Dedifferentiated amniotic fluid mesenchymal stem cell (primary cell): ENCODE measurements at regions not wholly inside any gene's neighbourhood (a gene's known extent, or its start where the extent isn't known, plus 50 kb on each side); places are given as distances from the start of the nearest gene placed in this dataset.

Experiments used
- DNase-seq: peaks from one replicate; pipeline ENCODE4 v3.0.0-alpha.2; 2016; ENCODE audit errors: extremely low spot score

GRCh38 chr5:164679461-164679860 lies 1174.0 kb downstream of the MAT2B start:
- no peak for DNase-seq

- DNase-seq: no peak
Measured at GRCh38 chr5:164680216-164680615, 1174.8 kb downstream of the MAT2B start.

- DNase-seq: no peak
Measured at GRCh38 chr5:164680812-164681520, 1175.5 kb downstream of the MAT2B start.

GRCh38 chr5:164687391-164687790 lies 1182.0 kb downstream of the MAT2B start:
- no peak for DNase-seq

- no peak for DNase-seq
Measured at GRCh38 chr5:164688437-164688836, 1183.0 kb downstream of the MAT2B start.

- no peak for DNase-seq
Measured at GRCh38 chr5:164708831-164709230, 1203.4 kb downstream of the MAT2B start.

GRCh38 chr5:164713682-164714081 lies 1208.3 kb downstream of the MAT2B start:
- no peak for DNase-seq

GRCh38 chr5:164721116-164721515 lies 1215.7 kb downstream of the MAT2B start:
- DNase-seq: no peak

GRCh38 chr5:164721656-164722055 lies 1216.2 kb downstream of the MAT2B start:
- DNase-seq: no peak

GRCh38 chr5:164722702-164723101 lies 1217.3 kb downstream of the MAT2B start:
- no peak for DNase-seq

GRCh38 chr5:164727012-164727411 lies 1221.6 kb downstream of the MAT2B start:
- no peak for DNase-seq

GRCh38 chr5:164728733-164729132 lies 1223.3 kb downstream of the MAT2B start:
- DNase-seq: no peak

- DNase-seq: no peak
Measured at GRCh38 chr5:164735334-164735733, 1229.9 kb downstream of the MAT2B start.

GRCh38 chr5:164741376-164741775 lies 1236.0 kb downstream of the MAT2B start:
- no peak for DNase-seq

GRCh38 chr5:164742025-164742424 lies 1236.6 kb downstream of the MAT2B start:
- DNase-seq: no peak

GRCh38 chr5:164746723-164747122 lies 1241.3 kb downstream of the MAT2B start:
- DNase-seq: no peak

- no peak for DNase-seq
Measured at GRCh38 chr5:164747371-164747770, 1242.0 kb downstream of the MAT2B start.

GRCh38 chr5:164748861-164749260 lies 1243.4 kb downstream of the MAT2B start:
- DNase-seq: no peak

GRCh38 chr5:164753434-164753833 lies 1248.0 kb downstream of the MAT2B start:
- no peak for DNase-seq

GRCh38 chr5:164763206-164763605 lies 1257.8 kb downstream of the MAT2B start:
- DNase-seq: no peak

- no peak for DNase-seq
Measured at GRCh38 chr5:164772122-164772521, 1266.7 kb downstream of the MAT2B start.

- DNase-seq: no peak
Measured at GRCh38 chr5:164784230-164784629, 1278.8 kb downstream of the MAT2B start.

GRCh38 chr5:164798110-164798509 lies 1292.7 kb downstream of the MAT2B start:
- DNase-seq: no peak

- DNase-seq: no peak
Measured at GRCh38 chr5:164799391-164799790, 1294.0 kb downstream of the MAT2B start.
